Body of pancreas (tissue), 4 donors: ENCODE measurements at regions not wholly inside any gene's neighbourhood (a gene's known extent, or its start where the extent isn't known, plus 50 kb on each side); places are given as distances from the start of the nearest gene placed in this dataset.

ENCODE experiments used
- ATAC-seq: fragments of 150-250 bp; one replicate; pipeline ENCODE4 v1.9.1; 2016
- DNase-seq, 4 donors: peaks; one replicate each; pipeline ENCODE4 v3.0.0-alpha.2; 2019
- H3K27ac ChIP-seq, 4 donors: fragments of 200-600 bp; sonication (generic); 1 replicate in 3 of 4; 2 replicates in 1 of 4; pipeline versions ENCODE4 v1.5.1 to v1.6.1; 2016 to 2019; ENCODE audit warnings: mild to moderate bottlenecking in 1 of 4, mixed read lengths in 1 of 4, moderate library complexity in 1 of 4
- H3K27me3 ChIP-seq, 2 donors: fragments of 200-600 bp; sonication (generic); one replicate each; pipeline ENCODE4 v1.6.0; 2016; ENCODE audit warnings: mild to moderate bottlenecking in 1 of 2
- H3K36me3 ChIP-seq, 2 donors: fragments of 200-600 bp; sonication (generic); replicated peaks in 1 of 2; 2 replicates each; pipeline ENCODE4 v1.5.1; 2016; ENCODE audit warnings: low read depth in 2 of 2; ENCODE audit not compliant: insufficient read depth in 1 of 2
- H3K4me1 ChIP-seq: fragments of 200-600 bp; sonication (generic); one replicate; pipeline ENCODE4 v1.6.0; 2016
- H3K4me3 ChIP-seq, 2 donors: fragments of 200-600 bp; sonication (generic); 1 replicate in 1 of 2; 2 replicates in 1 of 2; pipeline ENCODE4 v1.5.1; 2016 to 2019
- H3K9me3 ChIP-seq, 3 donors: fragments of 200-600 bp; sonication (generic); 1 replicate in 2 of 3; 2 replicates in 1 of 3; pipeline ENCODE4 v1.5.1; 2016
- POLR2A ChIP-seq, 3 donors: fragments of 450-650 bp; IDR thresholded peaks; one replicate each; pipeline ENCODE4 v1.6.1; 2016; ENCODE audit warnings: antibody characterized with exemption in 3 of 3, mild to moderate bottlenecking in 2 of 3
- WGBS, 2 donors: methylation state at CpG; one replicate each; pipeline ENCODE4 v1.1.5; 2017; 5-methylcytosine and 5-hydroxymethylcytosine counted together
- intact Hi-C: fragments of 100-400 bp; cut with DNase I; formaldehyde crosslinking; loops from one replicate; pipeline ENCODE4 v1.15.1; 2023
- TF ChIP-seq, protein P1 (sequence below), 7 experiments: fragments of 450-650 bp in 4 of 7; fragments of 200-600 bp in 3 of 7; sonication (generic) in 3 of 7; IDR thresholded peaks; one replicate each; pipeline ENCODE4 v1.5.1; 2016 to 2019; ENCODE audit warnings: antibody characterized with exemption in 7 of 7

DNA sequence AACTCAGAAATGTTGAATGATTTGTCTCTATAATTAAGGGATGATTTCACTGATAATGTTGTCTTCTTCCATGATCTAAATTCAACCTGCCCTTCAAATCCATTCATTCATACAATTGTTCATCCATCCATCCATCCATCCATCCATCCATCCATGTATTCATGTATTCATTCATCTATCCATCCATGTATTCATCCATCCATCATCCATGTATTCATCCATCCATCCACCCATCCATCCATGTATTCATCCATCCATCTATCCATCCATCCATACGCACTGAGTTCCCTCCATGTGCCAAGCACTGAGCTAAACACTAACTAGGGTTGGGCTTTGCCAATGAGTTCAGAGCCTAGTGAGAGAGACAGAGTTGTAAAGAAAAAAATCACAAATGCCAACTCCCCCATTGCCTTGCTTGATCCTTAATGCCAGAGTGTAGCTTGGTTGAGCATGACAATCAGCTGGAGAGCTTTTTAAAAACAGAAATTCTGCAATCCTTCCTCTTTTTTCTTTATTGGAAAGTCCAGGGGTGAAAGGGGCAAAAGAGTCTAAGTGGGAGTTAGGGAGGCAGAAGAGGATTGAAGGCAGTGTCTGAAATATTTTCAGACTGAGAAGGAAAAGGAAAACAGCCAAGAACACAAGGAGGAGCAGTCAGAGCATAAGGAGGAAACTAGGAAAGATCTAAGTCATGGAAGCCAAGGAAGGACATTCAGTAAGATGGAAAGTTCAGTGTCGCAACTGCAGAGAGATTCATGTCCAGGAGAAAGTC is 92.4 kb upstream of the ERG start:
- Histone ChIP-seq H3K4me3 (no peak overlapping the region), H3K27me3 (no peaks in the 10 kb centered on the region), H3K36me3 (no peaks in the 10 kb centered on the region), H3K9me3 (no peaks in the 10 kb centered on the region), H3K4me1 (no peaks in the 10 kb centered on the region), H3K27ac (no peak overlapping the region)
- intact Hi-C loops = no loop called here
- DNase-seq = no peak
- no peak for ATAC-seq
- WGBS, 2 donors = 63 to 77% methylated on average over 2 of the region's 2 CpGs
- TF ChIP-seq, protein P1, sequence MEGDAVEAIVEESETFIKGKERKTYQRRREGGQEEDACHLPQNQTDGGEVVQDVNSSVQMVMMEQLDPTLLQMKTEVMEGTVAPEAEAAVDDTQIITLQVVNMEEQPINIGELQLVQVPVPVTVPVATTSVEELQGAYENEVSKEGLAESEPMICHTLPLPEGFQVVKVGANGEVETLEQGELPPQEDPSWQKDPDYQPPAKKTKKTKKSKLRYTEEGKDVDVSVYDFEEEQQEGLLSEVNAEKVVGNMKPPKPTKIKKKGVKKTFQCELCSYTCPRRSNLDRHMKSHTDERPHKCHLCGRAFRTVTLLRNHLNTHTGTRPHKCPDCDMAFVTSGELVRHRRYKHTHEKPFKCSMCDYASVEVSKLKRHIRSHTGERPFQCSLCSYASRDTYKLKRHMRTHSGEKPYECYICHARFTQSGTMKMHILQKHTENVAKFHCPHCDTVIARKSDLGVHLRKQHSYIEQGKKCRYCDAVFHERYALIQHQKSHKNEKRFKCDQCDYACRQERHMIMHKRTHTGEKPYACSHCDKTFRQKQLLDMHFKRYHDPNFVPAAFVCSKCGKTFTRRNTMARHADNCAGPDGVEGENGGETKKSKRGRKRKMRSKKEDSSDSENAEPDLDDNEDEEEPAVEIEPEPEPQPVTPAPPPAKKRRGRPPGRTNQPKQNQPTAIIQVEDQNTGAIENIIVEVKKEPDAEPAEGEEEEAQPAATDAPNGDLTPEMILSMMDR (IDR thresholded peaks at IDR 0.05) = no peak
- no peak for TF ChIP-seq POLR2A (IDR thresholded peaks at IDR 0.05)

DNA sequence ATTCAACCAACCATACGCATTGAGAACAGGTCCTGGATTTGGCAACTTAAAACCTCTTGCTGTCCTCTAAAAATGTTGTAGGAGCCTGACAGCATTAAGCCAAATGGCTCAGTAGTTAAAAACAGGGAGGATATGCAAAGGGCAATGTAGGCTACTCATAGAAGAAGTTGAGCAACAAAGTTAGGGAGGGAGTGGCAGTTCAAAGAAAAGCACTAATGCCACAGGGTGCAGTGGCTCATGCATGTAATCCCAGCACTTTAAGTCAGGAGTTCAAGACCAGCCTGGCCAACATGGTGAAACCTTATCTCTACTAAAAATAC is 92.9 kb upstream of the ERG start:
- 56 to 75% methylated on average over 1 of the region's 1 CpG for WGBS, 2 donors
- Histone ChIP-seq H3K27ac (no peak overlapping the region), H3K9me3 (no peaks in the 10 kb centered on the region), H3K4me3 (no peak overlapping the region), H3K4me1 (no peaks in the 10 kb centered on the region), H3K27me3 (no peaks in the 10 kb centered on the region), H3K36me3 (no peaks in the 10 kb centered on the region)
- ATAC-seq (no peak), DNase-seq (no peak)
- no peak for TF ChIP-seq POLR2A (IDR thresholded peaks at IDR 0.05)
- TF ChIP-seq, protein P1 (IDR thresholded peaks at IDR 0.05) = no peak
- intact Hi-C loops = no loop called here

DNA sequence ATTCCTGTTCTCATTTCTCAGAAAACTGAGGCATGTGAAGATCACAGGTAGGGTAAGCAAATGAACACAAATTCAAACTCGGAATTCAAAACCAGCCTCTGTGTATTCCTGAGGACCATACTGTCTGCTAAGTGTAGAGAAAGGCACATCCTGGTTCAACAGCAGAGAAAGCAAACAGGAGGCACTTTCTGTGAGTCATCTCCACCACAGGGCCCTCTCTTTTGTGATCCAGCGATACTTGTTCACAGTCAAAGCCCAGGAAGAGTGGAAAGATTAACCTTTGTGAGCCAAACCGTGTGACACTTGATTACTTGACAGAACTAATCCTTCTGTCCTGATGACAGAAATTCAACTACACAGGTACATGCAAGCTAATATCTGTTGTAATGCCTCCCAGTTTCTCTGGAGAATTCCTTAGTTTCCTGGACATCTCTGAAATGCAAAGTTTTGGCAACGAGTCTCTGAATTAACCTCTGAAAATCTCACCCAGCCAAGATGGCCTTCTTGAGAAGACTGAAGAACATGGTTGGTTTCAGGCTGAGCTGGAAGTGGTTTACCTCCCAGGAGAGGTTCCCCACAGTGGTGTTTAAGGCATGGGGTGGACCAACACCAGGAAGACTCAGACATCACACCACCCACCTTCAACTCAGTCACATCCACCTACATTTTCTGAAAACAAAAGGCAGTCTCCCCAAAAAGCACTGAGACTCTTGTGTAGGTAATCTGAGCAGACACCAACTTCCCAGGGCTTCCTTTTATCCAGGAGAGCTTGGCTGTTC is 98.2 kb upstream of the ERG start:
- WGBS, 2 donors = 34 to 37% methylated on average over 4 of the region's 4 CpGs
- H3K9me3 ChIP-seq = no peaks in the 10 kb centered on the region
- no peaks in the 10 kb centered on the region for H3K27me3 ChIP-seq
- intact Hi-C loops = no loop called here
- no peaks in the 10 kb centered on the region for H3K4me1 ChIP-seq
- TF ChIP-seq, protein P1 (IDR thresholded peaks at IDR 0.05) = no peak
- no peak for TF ChIP-seq POLR2A (IDR thresholded peaks at IDR 0.05)
- ATAC-seq = no peak
- H3K4me3 ChIP-seq = no peak overlapping the region
- DNase-seq = no peak
- H3K36me3 ChIP-seq = no peaks in the 10 kb centered on the region
- H3K27ac ChIP-seq = no peak overlapping the region

DNA sequence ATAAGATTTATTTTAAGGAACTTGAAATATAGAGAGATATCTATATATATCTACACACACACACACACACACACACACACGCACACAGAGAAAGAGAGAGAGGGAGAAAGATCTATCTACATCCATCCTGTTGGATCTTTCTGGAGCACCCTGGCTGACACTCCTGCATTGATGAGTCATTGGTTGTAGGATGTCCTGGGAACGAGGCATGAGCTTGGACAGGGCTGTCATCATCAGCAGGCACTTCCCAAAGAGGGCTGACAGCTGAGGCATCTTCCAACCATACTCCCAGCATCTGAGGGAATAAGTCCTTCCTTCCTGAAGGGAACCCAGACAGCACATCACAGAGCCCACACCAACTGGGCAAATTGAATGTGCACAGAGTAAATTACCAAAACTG is 99.1 kb upstream of the ERG start:
- H3K27me3 ChIP-seq = no peaks in the 10 kb centered on the region
- no peaks in the 10 kb centered on the region for H3K9me3 ChIP-seq
- DNase-seq (no peak), ATAC-seq (no peak)
- H3K36me3 ChIP-seq = no peaks in the 10 kb centered on the region
- H3K4me1 ChIP-seq = no peaks in the 10 kb centered on the region
- WGBS, 2 donors = 11 to 14% methylated on average over 2 of the region's 2 CpGs
- no peak for TF ChIP-seq POLR2A (IDR thresholded peaks at IDR 0.05)
- TF ChIP-seq, protein P1 (IDR thresholded peaks at IDR 0.05) = no peak
- intact Hi-C loops = no loop called here
- H3K4me3 ChIP-seq = no peak overlapping the region
- no peak overlapping the region for H3K27ac ChIP-seq
